DMS53 treated with DMSO at 0.1 percent for 48 hours (cell line): ENCODE measurements at regions not wholly inside any gene's neighbourhood (a gene's known extent, or its start where the extent isn't known, plus 50 kb on each side); places are given as distances from the start of the nearest gene placed in this dataset.

ENCODE experiments used
- DNase-seq: peaks from one replicate; lab custom pipeline; 2025; ENCODE audit not compliant: unreplicated experiment; lab: John Stamatoyannopoulos, UW

DNA sequence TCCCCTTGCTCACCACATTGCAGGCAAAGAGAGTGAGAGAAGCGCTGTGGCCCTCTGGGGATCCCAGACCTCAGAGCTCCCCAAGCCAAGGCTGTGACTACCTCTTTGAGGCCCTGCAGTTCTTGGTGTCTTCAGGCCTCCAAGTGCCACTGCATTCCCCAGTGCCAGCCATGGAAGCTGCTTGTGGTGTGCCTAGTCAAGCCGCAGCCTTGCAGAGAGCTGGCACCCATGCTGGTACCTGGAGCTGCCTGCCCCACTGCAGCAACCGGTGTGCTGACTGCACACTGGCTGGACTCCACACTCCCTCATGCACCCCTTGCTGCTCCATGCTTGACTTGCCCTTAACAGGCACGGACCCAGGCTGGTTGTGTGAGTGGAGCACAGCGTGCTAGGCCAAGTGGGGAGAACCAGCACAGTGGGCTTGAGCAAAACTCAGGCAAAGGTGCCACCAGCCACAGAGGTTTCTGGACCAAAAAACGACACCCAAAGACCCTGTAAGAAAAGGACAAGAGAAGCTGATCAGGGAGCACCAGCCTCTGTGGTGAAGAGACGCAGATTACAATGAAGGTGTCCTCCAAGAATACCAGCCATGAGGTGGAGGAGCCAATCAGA lies 113.5 kb upstream of the TMEM18 start:
- DNase-seq, result no peak

DNA sequence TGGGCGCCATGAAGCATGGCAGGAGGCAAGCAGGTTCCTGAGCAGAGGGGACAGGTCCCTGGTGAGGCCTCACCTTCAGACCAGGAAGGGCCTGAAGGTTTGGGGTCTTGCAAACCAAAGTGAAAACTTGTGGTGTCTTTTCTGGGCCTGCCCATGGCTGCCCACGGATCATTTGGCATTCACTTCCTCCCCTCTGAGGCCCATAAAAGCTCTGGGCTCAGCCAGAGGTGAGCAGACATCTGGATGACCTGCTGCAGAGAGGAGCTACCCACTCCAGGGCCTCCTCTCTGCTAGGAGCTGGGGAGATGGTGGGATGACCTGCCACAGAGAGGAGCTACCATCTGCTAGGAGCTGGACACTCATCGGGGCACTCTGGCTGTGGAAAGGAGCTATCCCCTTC lies 112.9 kb upstream of the TMEM18 start:
- DNase-seq, result no peak

GRCh38 chr2:789529-789928 lies 112.3 kb upstream of the TMEM18 start:
- no peak for DNase-seq

GRCh38 chr2:788227-789032 lies 111.2 kb upstream of the TMEM18 start:
- no peak for DNase-seq

- no peak for DNase-seq
These were observed 107.5 kb upstream of the TMEM18 start for GRCh38 chr2:784753-785152.

- no peak for DNase-seq
These were observed 103.4 kb upstream of the TMEM18 start for GRCh38 chr2:780581-780980.

- DNase-seq, result no peak
These were observed 102.8 kb upstream of the TMEM18 start for GRCh38 chr2:780002-780401.

DNA sequence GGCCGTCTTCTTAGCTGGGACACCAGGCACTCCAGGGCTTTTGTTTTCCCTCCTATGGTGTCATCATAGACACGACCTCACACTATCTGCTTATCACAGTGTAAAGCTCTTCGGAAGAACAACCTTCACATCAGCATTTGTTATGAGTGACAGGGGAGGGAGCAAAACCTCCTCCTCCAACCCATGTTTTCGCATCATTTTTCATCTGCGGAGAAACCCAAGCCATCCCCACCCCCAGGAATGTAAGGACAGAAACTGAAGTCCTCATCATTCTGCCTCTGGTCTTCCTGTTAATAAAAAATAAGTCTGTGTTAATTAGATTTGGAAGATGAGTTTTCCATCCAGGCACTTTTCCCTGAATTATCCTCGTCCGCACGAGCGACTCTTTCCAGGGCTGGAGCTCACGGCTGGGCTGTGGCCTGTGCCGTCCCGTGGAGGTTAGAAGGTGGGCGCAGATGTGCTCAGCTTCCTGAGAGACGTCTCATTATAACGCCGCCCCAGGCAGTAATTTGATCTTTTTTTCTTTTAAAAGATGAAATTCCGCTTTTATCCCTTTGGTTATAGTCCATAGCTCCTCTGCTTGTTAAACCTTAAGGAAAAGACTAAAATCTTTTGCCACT lies 101.6 kb upstream of the TMEM18 start:
- DNase-seq, result no peak

DNA sequence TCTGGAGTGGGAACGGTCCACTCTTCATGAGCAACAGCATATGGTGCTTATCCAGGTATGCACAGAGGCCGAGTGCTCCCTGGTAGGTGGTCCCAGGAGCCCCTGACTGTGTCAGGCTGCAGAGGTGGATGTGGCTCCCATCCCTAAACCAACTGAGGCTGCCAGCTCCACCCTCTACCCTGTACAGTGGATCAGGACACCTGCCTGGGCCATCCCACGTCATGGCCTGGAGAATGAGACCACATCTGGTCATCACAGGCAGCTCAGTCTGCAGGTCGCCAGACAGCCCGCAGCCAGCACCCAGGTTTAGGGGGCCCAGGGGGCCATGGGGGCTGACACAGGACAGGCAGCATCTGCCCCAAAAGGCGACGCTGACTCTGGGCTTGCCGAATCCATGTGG lies 100.3 kb upstream of the TMEM18 start:
- no peak for DNase-seq

DNA sequence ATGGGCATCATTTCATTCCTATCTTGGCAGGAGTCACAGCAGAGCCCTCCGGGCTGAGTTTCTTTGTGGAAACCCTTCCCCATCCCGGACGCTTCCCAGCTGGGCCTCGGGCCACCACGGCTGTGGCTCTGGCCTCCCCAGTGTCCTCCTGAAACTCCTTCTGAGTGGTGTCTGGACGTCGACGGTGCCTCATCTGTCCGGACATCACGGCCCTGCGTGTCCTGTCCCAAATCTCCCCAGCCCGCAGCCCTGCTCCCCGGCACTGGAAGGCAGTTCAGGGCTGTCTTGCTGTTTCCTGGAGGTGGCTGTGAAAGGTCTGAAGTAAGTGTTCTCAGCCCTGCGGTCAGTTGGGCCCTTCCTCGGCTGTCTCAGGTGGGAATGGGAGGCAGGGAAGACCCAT lies 99.8 kb upstream of the TMEM18 start:
- DNase-seq, result no peak

DNA sequence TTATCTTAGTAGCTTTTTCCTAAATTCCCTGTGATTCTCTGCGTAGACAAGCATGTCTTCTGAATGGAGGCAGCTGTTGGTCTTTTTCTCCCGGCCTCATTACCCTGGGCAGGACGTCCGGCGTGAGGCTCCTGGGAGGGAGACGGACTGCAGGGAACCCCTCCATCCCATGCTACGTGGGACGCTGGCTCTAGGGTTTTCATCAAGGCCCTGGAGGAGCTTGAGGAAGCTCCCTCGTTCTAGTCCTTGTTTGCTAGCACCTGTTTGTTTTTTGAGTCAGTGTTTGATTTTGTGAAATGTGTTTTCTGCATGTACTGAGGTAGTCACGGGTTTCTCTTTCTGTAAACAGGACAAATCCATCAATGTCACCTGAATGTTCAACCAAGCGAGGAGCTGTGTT lies 99.3 kb upstream of the TMEM18 start:
- peak; percentile 3 for DNase-seq

DNA sequence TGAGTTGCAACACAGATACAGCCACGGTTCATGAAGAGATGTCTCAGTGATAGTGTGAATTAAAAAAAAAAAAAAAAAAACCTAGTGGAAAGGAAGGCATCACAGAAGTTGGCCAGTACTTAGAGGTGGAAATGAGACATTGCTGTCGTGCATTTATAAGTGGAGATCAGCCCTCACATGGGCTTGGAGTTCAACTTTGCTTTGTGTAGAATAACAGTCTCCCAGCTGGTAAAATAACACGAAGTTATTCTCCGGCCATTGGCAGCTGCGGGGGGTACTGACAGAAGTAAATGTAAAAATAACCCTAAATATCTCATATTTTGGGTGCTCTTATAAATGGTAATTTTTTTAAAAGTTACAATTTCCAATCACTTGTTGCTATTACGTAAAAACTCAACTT lies 98.8 kb upstream of the TMEM18 start:
- no peak for DNase-seq

GRCh38 chr2:774436-774835 lies 97.2 kb upstream of the TMEM18 start:
- no peak for DNase-seq

DNA sequence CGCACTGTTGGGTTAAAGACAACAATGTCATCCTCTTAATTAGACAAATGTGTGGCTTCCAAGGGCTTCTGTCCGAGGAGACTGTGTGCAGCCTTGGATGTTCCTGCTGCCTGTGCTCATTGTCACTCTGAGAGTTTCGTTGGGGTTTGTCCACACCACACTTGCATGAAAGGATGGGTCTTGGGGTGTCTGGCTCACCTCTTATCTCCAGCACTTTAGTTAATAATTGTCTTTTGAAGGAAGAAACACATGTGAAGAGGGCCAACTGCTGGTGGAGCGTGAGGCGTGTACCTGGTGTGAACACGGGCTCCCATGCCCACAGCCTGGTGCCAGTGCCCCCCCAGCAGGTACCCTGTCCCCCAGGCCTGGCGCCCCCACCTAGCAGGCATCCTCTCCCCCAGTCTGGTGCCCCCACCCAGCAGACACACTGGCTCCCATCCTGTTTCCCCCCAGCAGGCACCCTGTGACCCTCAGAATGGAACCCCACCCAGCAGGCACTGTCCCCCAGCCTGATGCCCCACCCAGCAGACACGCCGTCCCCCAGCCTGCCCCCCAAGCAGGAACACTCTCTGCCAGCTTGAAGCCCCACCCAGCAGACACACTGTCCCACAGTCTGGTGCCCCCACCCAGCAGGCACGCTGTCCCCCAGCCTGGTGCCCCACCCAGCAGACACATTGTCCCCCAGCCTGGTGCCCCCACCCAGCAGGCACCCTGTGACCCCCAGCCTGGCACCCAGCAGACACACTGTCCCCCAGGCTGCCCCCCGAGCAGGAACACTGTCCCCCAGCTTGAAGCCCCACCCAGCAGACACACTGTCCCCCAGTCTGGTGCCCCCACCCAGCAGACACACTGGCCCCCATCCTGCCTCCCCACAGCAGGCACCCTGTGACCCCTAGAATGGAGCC lies 96.3 kb upstream of the TMEM18 start:
- no peak for DNase-seq

DNA sequence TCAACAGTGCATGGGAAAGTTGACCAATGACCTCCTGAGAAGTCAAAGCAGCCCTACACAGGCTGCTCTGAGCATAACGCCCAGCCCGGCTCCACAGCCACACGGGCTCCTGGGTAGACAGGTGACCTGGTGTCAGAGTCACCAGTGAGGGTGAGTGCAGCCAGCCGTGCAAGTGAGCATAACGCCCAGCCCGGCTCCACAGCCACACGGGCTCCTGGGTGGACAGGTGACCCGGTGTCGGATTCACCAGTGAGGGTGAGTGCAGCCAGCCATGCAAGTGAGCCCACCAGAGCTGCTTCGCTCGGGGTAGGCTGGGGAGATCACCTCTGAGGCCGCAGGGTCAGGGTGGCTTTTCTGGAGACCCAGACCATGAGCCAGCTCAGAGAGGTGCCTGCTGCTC lies 94.3 kb upstream of the TMEM18 start:
- DNase-seq, result no peak

GRCh38 chr2:770776-771175 lies 93.6 kb upstream of the TMEM18 start:
- no peak for DNase-seq

DNA sequence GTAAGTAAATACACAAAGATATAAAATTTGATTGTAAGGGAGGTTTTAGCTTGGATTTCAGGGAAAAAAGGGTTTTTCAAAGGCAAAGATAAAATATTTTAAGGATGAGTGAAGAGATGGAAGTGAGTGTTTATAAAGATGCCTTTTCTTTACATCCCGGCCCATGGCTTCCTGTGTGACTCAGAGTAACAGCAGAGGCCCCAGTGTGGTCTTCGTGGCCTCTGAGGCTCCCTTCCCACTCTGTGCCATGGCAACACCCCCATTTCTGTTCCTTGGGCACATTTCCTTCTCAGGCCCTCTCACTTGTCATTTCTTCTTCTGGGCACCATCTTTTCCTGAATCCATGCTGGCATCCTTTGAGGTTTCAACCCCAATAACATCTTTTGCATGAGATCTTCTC lies 92.6 kb upstream of the TMEM18 start:
- DNase-seq, result no peak

- no peak for DNase-seq
These were observed 91.2 kb upstream of the TMEM18 start for GRCh38 chr2:768451-768850.

GRCh38 chr2:767944-768343 lies 90.7 kb upstream of the TMEM18 start:
- no peak for DNase-seq

- no peak for DNase-seq
These were observed 90.2 kb upstream of the TMEM18 start for GRCh38 chr2:767440-767839.

DNA sequence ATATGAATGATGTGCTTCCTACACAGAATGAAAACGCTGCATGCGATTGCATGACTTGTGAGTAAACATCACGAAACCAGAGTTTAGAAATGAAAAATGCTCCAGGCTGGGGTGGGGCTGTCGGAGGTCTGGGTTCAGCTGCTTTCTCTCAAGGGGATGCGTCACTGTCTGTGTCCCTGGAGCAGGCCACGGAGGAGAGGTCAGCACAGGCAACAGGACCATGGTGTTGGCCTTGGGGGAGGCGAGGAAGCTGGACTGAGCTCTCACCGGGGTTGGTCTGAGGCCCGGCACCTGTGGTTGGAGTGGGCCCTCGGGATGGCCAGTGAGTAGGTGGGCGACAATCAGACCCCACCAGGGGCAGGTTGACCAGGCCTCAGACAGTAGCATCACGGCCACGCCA lies 89.0 kb upstream of the TMEM18 start:
- no peak for DNase-seq
